ENCODE measurements at regions not wholly inside any gene's neighbourhood (a gene's known extent, or its start where the extent isn't known, plus 50 kb on each side); places are given as distances from the start of the nearest gene placed in this dataset.
A peak's percentile ranks its signal among the peaks of the same experiment; 100 is the strongest.
"Not testable (repeated sequence)": the region's sequence is repeated elsewhere in the genome, so short reads cannot be mapped to it uniquely, and the experiment has no call there.

DNA sequence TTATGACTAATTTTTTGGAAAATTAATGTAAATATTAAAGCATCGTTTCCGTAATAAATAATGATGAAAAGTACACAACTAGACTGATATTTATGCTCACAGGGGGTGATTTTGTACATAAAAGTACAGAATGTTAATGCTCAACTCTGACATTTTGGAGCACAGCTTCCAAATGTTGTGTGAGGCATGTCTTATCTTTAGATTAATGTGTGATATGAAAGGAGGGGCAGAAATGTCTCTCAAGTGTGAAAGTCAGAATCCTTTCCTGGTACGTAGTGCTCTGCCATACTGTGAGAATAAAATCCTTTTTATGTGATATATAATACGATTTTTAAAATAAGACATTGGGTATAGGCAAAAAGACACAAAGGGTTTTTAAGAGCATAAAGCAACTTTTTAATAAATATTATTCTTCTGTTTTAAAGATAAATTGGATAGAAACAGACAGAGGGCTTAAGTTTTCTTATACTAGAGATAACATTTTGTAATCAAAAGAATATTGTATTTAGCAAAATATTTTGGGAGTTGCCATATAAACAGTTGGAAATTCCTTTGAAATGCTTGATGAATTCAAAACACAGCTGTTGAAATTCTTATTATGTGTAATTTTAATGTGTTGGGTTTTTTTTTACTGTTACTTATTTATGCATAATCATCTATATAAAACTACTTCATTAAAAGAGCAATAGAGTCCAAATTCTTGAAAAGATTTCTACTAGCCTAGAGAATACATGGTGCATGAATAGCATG, 389.7 kb downstream of the RAP2B start:
- Histone ChIP-seq H3K36me3 (no peaks in the 10 kb centered on the region), H3K27ac (no peak overlapping the region), H3K4me3 (no peak overlapping the region), H3K9me3 (no peaks in the 10 kb centered on the region), H3K4me1 (no peaks in the 10 kb centered on the region), H3K27me3 (no peaks in the 10 kb centered on the region)
- DNase-seq: no peak
- ATAC-seq: no peak
- intact Hi-C loops (cut with DNase I): no loop called here
- TF ChIP-seq, protein P1, sequence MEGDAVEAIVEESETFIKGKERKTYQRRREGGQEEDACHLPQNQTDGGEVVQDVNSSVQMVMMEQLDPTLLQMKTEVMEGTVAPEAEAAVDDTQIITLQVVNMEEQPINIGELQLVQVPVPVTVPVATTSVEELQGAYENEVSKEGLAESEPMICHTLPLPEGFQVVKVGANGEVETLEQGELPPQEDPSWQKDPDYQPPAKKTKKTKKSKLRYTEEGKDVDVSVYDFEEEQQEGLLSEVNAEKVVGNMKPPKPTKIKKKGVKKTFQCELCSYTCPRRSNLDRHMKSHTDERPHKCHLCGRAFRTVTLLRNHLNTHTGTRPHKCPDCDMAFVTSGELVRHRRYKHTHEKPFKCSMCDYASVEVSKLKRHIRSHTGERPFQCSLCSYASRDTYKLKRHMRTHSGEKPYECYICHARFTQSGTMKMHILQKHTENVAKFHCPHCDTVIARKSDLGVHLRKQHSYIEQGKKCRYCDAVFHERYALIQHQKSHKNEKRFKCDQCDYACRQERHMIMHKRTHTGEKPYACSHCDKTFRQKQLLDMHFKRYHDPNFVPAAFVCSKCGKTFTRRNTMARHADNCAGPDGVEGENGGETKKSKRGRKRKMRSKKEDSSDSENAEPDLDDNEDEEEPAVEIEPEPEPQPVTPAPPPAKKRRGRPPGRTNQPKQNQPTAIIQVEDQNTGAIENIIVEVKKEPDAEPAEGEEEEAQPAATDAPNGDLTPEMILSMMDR (IDR thresholded peaks at IDR 0.05): no peak

DNA sequence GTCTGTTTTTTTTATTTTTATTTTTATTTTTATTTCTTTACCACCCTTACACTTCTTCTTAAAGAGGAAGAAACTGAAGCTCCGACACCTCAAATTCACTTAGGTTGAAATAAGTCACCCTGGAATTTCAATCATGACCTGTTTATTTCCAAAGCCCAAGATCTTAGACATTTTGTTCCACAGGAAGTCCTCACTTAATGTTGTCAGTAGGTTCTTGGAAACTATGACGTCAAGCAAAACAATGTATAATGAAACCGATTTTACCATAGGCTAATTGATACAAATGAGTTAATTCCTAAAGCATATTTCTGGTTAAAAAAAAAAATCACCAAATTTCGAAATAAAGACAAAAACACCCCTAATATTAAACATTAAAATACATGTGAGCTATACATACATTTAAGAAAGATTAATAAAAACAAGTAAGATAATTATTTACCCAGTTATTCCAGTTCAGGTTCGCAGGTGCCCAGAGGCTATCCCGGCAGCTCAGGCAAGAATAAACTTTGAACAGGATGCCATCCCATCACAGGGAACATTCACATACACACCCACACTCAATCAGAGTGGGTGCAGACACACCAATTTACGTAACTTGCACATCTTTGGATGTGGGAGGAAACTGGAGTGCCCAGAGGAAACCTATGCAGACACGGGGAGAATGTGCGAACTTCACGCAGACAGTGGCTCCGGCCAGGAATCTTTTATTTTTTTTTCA, 391.0 kb downstream of the RAP2B start:
- DNase-seq (no peak), ATAC-seq (no peak)
- TF ChIP-seq, protein P1 (IDR thresholded peaks at IDR 0.05): no peak

DNA sequence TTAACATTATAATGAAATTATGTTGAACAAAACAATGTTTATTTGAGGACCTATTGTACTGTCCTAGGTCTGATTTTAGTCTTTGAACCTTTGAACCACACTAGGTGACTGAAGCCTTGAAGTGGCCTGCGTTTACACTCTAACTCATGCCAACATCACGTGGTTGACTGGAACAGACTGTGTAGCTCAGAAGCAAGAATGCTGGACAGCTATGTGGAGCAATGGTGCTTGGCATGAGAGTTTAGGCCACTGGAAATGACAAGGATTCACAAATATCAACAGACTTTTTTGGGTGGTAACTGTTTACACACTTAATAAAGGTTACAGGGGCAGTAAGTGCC, 391.5 kb downstream of the RAP2B start:
- intact Hi-C loops (cut with DNase I): no loop called here
- ATAC-seq: peak; percentile 38
- H3K4me3 ChIP-seq: no peak overlapping the region
- TF ChIP-seq, protein P1 (IDR thresholded peaks at IDR 0.05): no peak
- DNase-seq: no peak
- no peaks in the 10 kb centered on the region for H3K9me3 ChIP-seq
- no peaks in the 10 kb centered on the region for H3K4me1 ChIP-seq
- H3K27me3 ChIP-seq: no peaks in the 10 kb centered on the region
- H3K27ac ChIP-seq: no peak overlapping the region
- H3K36me3 ChIP-seq: no peaks in the 10 kb centered on the region

More for the DNA sequence above, 391.0 kb downstream of the RAP2B start:
- H3K9me3 ChIP-seq: no peaks in the 10 kb centered on the region
- H3K4me1 ChIP-seq: no peaks in the 10 kb centered on the region
- no peak overlapping the region for H3K27ac ChIP-seq
- intact Hi-C loops (cut with DNase I): no loop called here
- no peak overlapping the region for H3K4me3 ChIP-seq
- no peaks in the 10 kb centered on the region for H3K36me3 ChIP-seq
- no peaks in the 10 kb centered on the region for H3K27me3 ChIP-seq

DNA sequence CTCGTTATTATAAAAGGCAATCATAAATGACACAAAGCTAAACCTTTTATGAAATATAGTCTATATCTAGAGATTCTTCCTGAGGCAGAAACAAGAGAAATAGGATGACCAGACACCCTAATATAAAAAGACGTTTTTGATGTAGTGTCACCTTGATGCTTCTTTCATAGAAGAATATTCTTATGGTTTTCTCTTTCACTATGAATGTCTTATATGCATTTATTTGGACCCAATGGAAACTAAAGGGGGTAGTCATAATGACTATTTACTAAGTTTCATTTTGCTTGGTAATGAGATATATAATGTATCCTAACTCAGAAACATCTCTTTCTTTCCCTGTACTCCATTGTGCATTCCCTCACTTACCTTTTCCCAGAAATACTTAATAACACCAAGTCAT, 393.9 kb downstream of the RAP2B start:
- H3K9me3 ChIP-seq: no peaks in the 10 kb centered on the region
- H3K27ac ChIP-seq: no peak overlapping the region
- H3K4me3 ChIP-seq: no peak overlapping the region
- TF ChIP-seq, protein P1 (IDR thresholded peaks at IDR 0.05): no peak
- no peaks in the 10 kb centered on the region for H3K4me1 ChIP-seq
- no peaks in the 10 kb centered on the region for H3K36me3 ChIP-seq
- DNase-seq: no peak
- intact Hi-C loops (cut with DNase I): no loop called here
- ATAC-seq: no peak
- H3K27me3 ChIP-seq: no peaks in the 10 kb centered on the region

- H3K36me3 ChIP-seq; intact Hi-C loops (cut with DNase I); H3K4me3 ChIP-seq; H3K27me3 ChIP-seq; ATAC-seq; H3K27ac ChIP-seq; H3K4me1 ChIP-seq; DNase-seq: not testable (repeated sequence)
- peaks cover 15% of the 10 kb centered on the region for H3K9me3 ChIP-seq
These were observed 397.3 kb downstream of the RAP2B start for GRCh38 chr3:153559366-153559765.

- Histone ChIP-seq H3K9me3 (peaks cover 16% of the 10 kb centered on the region), H3K36me3 (no peaks in the 10 kb centered on the region), H3K4me1 (no peaks in the 10 kb centered on the region), H3K27ac (no peak overlapping the region), H3K4me3 (no peak overlapping the region), H3K27me3 (no peaks in the 10 kb centered on the region)
- no peak for ATAC-seq
- DNase-seq: no peak
- TF ChIP-seq, protein P1 (IDR thresholded peaks at IDR 0.05): no peak
- intact Hi-C loops (cut with DNase I): no loop called here
These were observed 405.0 kb downstream of the RAP2B start for GRCh38 chr3:153567011-153567410.
